ENCODE measurements at regions not wholly inside any gene's neighbourhood (a gene's known extent, or its start where the extent isn't known, plus 50 kb on each side); places are given as distances from the start of the nearest gene placed in this dataset.

GRCh38 chr2:149797030-149797429 lies 209.5 kb upstream of the MMADHC start:
- DNase-seq (ENCODE audit: low spot score) = no peak
- ATAC-seq (ENCODE audit: low FRiP score) = no peak
- no peak for TF ChIP-seq CTCF (IDR thresholded peaks at IDR 0.05)

- no peak for ATAC-seq (ENCODE audit: low FRiP score)
- no peak for DNase-seq (ENCODE audit: low spot score)
- TF ChIP-seq CTCF (IDR thresholded peaks at IDR 0.05) = no peak
These were observed 202.0 kb upstream of the MMADHC start for GRCh38 chr2:149789549-149789948.

- DNase-seq (ENCODE audit: low spot score) (no peak), ATAC-seq (ENCODE audit: low FRiP score) (no peak)
- TF ChIP-seq CTCF (IDR thresholded peaks at IDR 0.05) = no peak
These were observed 199.6 kb upstream of the MMADHC start for GRCh38 chr2:149787206-149787605.

- DNase-seq (ENCODE audit: low spot score) (no peak), ATAC-seq (ENCODE audit: low FRiP score) (no peak)
- TF ChIP-seq CTCF (IDR thresholded peaks at IDR 0.05) = no peak
These were observed 195.7 kb upstream of the MMADHC start for GRCh38 chr2:149783284-149783683.

GRCh38 chr2:149782572-149782971 lies 195.0 kb upstream of the MMADHC start:
- TF ChIP-seq CTCF (IDR thresholded peaks at IDR 0.05) = no peak
- ATAC-seq (ENCODE audit: low FRiP score) = no peak

GRCh38 chr2:149781263-149781808 lies 193.8 kb upstream of the MMADHC start:
- TF ChIP-seq CTCF (IDR thresholded peaks at IDR 0.05) = no peak
- DNase-seq (ENCODE audit: low spot score) (no peak), ATAC-seq (ENCODE audit: low FRiP score) (no peak)

More at GRCh38 chr2:149782572-149782971, 195.0 kb upstream of the MMADHC start:
- DNase-seq (ENCODE audit: low spot score) = no peak

GRCh38 chr2:149773006-149773405 lies 185.4 kb upstream of the MMADHC start:
- no peak for TF ChIP-seq CTCF (IDR thresholded peaks at IDR 0.05)
- ATAC-seq (ENCODE audit: low FRiP score) (no peak), DNase-seq (ENCODE audit: low spot score) (no peak)

All from omental fat pad (tissue), 3 donors.